HL-60 (cell line): ENCODE measurements at regions not wholly inside any gene's neighbourhood (a gene's known extent, or its start where the extent isn't known, plus 50 kb on each side); places are given as distances from the start of the nearest gene placed in this dataset.

Experiments
- GABPA ChIP-seq: IDR thresholded peaks from 2 replicates; pipeline ENCODE4 v1.6.1; 2012; ENCODE audit warnings: low read depth
- POLR2AphosphoS5 ChIP-seq: IDR thresholded peaks from 2 replicates; pipeline ENCODE4 v1.6.1; 2012; ENCODE audit warnings: low read depth
- TF ChIP-seq, protein P1 (sequence below): IDR thresholded peaks from one replicate; pipeline ENCODE4 v1.5.1; 2011; ENCODE audit warnings: low read length, control low read depth, inconsistent platforms; ENCODE audit not compliant: insufficient read depth
- TF ChIP-seq, protein P2 (sequence below): IDR thresholded peaks from 2 replicates; pipeline ENCODE4 v1.6.1; 2012; ENCODE audit warnings: low read depth; ENCODE audit not compliant: insufficient replicate concordance

DNA sequence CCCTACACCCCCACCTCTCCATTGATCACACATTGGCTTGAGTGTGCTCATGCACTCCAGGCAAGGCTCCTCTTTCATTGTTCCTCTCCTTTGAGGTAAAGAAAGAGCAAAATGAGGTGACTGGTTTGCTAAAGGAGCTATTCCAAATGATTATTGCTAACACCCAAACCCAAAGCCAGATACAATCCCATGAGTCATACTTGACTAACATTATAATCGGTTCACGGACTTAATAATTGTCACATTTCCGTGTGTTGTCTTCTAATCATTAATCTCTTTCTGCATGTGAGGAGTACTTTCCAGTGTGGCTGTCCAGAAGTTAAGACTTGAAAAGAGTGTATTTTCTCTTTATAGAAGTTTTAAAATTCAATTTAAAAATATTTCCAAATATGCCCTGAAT, 174.3 kb upstream of the SFRP2 start:
- TF ChIP-seq, protein P1, sequence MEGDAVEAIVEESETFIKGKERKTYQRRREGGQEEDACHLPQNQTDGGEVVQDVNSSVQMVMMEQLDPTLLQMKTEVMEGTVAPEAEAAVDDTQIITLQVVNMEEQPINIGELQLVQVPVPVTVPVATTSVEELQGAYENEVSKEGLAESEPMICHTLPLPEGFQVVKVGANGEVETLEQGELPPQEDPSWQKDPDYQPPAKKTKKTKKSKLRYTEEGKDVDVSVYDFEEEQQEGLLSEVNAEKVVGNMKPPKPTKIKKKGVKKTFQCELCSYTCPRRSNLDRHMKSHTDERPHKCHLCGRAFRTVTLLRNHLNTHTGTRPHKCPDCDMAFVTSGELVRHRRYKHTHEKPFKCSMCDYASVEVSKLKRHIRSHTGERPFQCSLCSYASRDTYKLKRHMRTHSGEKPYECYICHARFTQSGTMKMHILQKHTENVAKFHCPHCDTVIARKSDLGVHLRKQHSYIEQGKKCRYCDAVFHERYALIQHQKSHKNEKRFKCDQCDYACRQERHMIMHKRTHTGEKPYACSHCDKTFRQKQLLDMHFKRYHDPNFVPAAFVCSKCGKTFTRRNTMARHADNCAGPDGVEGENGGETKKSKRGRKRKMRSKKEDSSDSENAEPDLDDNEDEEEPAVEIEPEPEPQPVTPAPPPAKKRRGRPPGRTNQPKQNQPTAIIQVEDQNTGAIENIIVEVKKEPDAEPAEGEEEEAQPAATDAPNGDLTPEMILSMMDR, result no peak
- TF ChIP-seq, protein P2, sequence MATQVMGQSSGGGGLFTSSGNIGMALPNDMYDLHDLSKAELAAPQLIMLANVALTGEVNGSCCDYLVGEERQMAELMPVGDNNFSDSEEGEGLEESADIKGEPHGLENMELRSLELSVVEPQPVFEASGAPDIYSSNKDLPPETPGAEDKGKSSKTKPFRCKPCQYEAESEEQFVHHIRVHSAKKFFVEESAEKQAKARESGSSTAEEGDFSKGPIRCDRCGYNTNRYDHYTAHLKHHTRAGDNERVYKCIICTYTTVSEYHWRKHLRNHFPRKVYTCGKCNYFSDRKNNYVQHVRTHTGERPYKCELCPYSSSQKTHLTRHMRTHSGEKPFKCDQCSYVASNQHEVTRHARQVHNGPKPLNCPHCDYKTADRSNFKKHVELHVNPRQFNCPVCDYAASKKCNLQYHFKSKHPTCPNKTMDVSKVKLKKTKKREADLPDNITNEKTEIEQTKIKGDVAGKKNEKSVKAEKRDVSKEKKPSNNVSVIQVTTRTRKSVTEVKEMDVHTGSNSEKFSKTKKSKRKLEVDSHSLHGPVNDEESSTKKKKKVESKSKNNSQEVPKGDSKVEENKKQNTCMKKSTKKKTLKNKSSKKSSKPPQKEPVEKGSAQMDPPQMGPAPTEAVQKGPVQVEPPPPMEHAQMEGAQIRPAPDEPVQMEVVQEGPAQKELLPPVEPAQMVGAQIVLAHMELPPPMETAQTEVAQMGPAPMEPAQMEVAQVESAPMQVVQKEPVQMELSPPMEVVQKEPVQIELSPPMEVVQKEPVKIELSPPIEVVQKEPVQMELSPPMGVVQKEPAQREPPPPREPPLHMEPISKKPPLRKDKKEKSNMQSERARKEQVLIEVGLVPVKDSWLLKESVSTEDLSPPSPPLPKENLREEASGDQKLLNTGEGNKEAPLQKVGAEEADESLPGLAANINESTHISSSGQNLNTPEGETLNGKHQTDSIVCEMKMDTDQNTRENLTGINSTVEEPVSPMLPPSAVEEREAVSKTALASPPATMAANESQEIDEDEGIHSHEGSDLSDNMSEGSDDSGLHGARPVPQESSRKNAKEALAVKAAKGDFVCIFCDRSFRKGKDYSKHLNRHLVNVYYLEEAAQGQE, result no peak
- no peak for TF ChIP-seq POLR2AphosphoS5
- no peak for TF ChIP-seq GABPA
